ENCODE measurements at regions not wholly inside any gene's neighbourhood (a gene's known extent, or its start where the extent isn't known, plus 50 kb on each side); places are given as distances from the start of the nearest gene placed in this dataset.
"Not testable (repeated sequence)": the region's sequence is repeated elsewhere in the genome, so short reads cannot be mapped to it uniquely, and the experiment has no call there.

GRCh38 chr11:3583476-3583875 is 58.3 kb downstream of the ART5 start:
- H3K79me2 ChIP-seq (ENCODE audit: insufficient read depth, low read length); H2AFZ ChIP-seq (ENCODE audit: low read depth, low read length, severe bottlenecking); H3K9me2 ChIP-seq (replicated peaks; ENCODE audit: insufficient read depth, low read length); H3K4me3 ChIP-seq (ENCODE audit: insufficient read depth, low read length, poor library complexity, severe bottlenecking); H3F3A ChIP-seq (ENCODE audit: insufficient read depth); H3K4me2 ChIP-seq (ENCODE audit: low read depth, low read length, poor library complexity, severe bottlenecking); H3K9ac ChIP-seq (ENCODE audit: low read length); H3K9me3 ChIP-seq (ENCODE audit: insufficient read depth, low read length); H3K27me3 ChIP-seq (ENCODE audit: low read length); H3K36me3 ChIP-seq (ENCODE audit: low read length); H4K20me1 ChIP-seq (ENCODE audit: low read depth, low read length); H3K27ac ChIP-seq (ENCODE audit: low read depth, low read length): not testable (repeated sequence)

- H3F3A ChIP-seq (ENCODE audit: insufficient read depth); H3K9me2 ChIP-seq (replicated peaks; ENCODE audit: insufficient read depth, low read length); H3K9me3 ChIP-seq (ENCODE audit: insufficient read depth, low read length); H2AFZ ChIP-seq (ENCODE audit: low read depth, low read length, severe bottlenecking); H3K4me2 ChIP-seq (ENCODE audit: low read depth, low read length, poor library complexity, severe bottlenecking); H4K20me1 ChIP-seq (ENCODE audit: low read depth, low read length); H3K79me2 ChIP-seq (ENCODE audit: insufficient read depth, low read length); H3K27ac ChIP-seq (ENCODE audit: low read depth, low read length); H3K36me3 ChIP-seq (ENCODE audit: low read length); H3K27me3 ChIP-seq (ENCODE audit: low read length); H3K4me3 ChIP-seq (ENCODE audit: insufficient read depth, low read length, poor library complexity, severe bottlenecking); H3K9ac ChIP-seq (ENCODE audit: low read length): not testable (repeated sequence)
Observed at GRCh38 chr11:3581389-3581725, 60.4 kb downstream of the ART5 start.

- H3K79me2 ChIP-seq (ENCODE audit: insufficient read depth, low read length); H3F3A ChIP-seq (ENCODE audit: insufficient read depth); H4K20me1 ChIP-seq (ENCODE audit: low read depth, low read length); H3K9me2 ChIP-seq (replicated peaks; ENCODE audit: insufficient read depth, low read length); H3K36me3 ChIP-seq (ENCODE audit: low read length); H3K27me3 ChIP-seq (ENCODE audit: low read length); H3K9ac ChIP-seq (ENCODE audit: low read length); H3K4me3 ChIP-seq (ENCODE audit: insufficient read depth, low read length, poor library complexity, severe bottlenecking); H3K27ac ChIP-seq (ENCODE audit: low read depth, low read length); H3K9me3 ChIP-seq (ENCODE audit: insufficient read depth, low read length); H2AFZ ChIP-seq (ENCODE audit: low read depth, low read length, severe bottlenecking): not testable (repeated sequence)
- TF ChIP-seq CTCF (IDR thresholded peaks at IDR 0.05; ENCODE audit: insufficient read depth, low read length, poor library complexity, severe bottlenecking): peak; percentile 45
- peak overlapping the region; percentile 33 for H3K4me2 ChIP-seq (ENCODE audit: low read depth, low read length, poor library complexity, severe bottlenecking)
Observed at GRCh38 chr11:3580487-3581388, 61.1 kb downstream of the ART5 start.

GRCh38 chr11:3579600-3580459 is 62.0 kb downstream of the ART5 start:
- not testable (repeated sequence) for H3K27me3 ChIP-seq (ENCODE audit: low read length)

GRCh38 chr11:3576066-3576604 is 65.7 kb downstream of the ART5 start:
- not testable (repeated sequence) for H3K4me3 ChIP-seq (ENCODE audit: insufficient read depth, low read length, poor library complexity, severe bottlenecking); H3K79me2 ChIP-seq (ENCODE audit: insufficient read depth, low read length); H4K20me1 ChIP-seq (ENCODE audit: low read depth, low read length); H3K9ac ChIP-seq (ENCODE audit: low read length); H3F3A ChIP-seq (ENCODE audit: insufficient read depth); H3K4me2 ChIP-seq (ENCODE audit: low read depth, low read length, poor library complexity, severe bottlenecking); H3K9me3 ChIP-seq (ENCODE audit: insufficient read depth, low read length); H3K27ac ChIP-seq (ENCODE audit: low read depth, low read length); H3K27me3 ChIP-seq (ENCODE audit: low read length); H2AFZ ChIP-seq (ENCODE audit: low read depth, low read length, severe bottlenecking); H3K36me3 ChIP-seq (ENCODE audit: low read length); H3K9me2 ChIP-seq (replicated peaks; ENCODE audit: insufficient read depth, low read length)

More at GRCh38 chr11:3579600-3580459, 62.0 kb downstream of the ART5 start:
- H3K9ac ChIP-seq (ENCODE audit: low read length); H4K20me1 ChIP-seq (ENCODE audit: low read depth, low read length); H3K27ac ChIP-seq (ENCODE audit: low read depth, low read length); H3K4me2 ChIP-seq (ENCODE audit: low read depth, low read length, poor library complexity, severe bottlenecking); H3K4me3 ChIP-seq (ENCODE audit: insufficient read depth, low read length, poor library complexity, severe bottlenecking); H3F3A ChIP-seq (ENCODE audit: insufficient read depth); H3K79me2 ChIP-seq (ENCODE audit: insufficient read depth, low read length); H2AFZ ChIP-seq (ENCODE audit: low read depth, low read length, severe bottlenecking); H3K36me3 ChIP-seq (ENCODE audit: low read length); H3K9me2 ChIP-seq (replicated peaks; ENCODE audit: insufficient read depth, low read length); H3K9me3 ChIP-seq (ENCODE audit: insufficient read depth, low read length): not testable (repeated sequence)

GRCh38 chr11:3572976-3573647 is 68.7 kb downstream of the ART5 start:
- not testable (repeated sequence) for H3K27me3 ChIP-seq (ENCODE audit: low read length); H3K36me3 ChIP-seq (ENCODE audit: low read length); H3K9ac ChIP-seq (ENCODE audit: low read length); H3K27ac ChIP-seq (ENCODE audit: low read depth, low read length); H4K20me1 ChIP-seq (ENCODE audit: low read depth, low read length); H3K79me2 ChIP-seq (ENCODE audit: insufficient read depth, low read length); H3K9me3 ChIP-seq (ENCODE audit: insufficient read depth, low read length); H3K9me2 ChIP-seq (replicated peaks; ENCODE audit: insufficient read depth, low read length); H3F3A ChIP-seq (ENCODE audit: insufficient read depth); H3K4me2 ChIP-seq (ENCODE audit: low read depth, low read length, poor library complexity, severe bottlenecking); H2AFZ ChIP-seq (ENCODE audit: low read depth, low read length, severe bottlenecking); H3K4me3 ChIP-seq (ENCODE audit: insufficient read depth, low read length, poor library complexity, severe bottlenecking)

- H3K9ac ChIP-seq (ENCODE audit: low read length); H3K79me2 ChIP-seq (ENCODE audit: insufficient read depth, low read length); H3K27ac ChIP-seq (ENCODE audit: low read depth, low read length); H3K4me2 ChIP-seq (ENCODE audit: low read depth, low read length, poor library complexity, severe bottlenecking); H3K9me2 ChIP-seq (replicated peaks; ENCODE audit: insufficient read depth, low read length); H3K36me3 ChIP-seq (ENCODE audit: low read length); H4K20me1 ChIP-seq (ENCODE audit: low read depth, low read length); H2AFZ ChIP-seq (ENCODE audit: low read depth, low read length, severe bottlenecking); H3F3A ChIP-seq (ENCODE audit: insufficient read depth); H3K27me3 ChIP-seq (ENCODE audit: low read length); H3K4me3 ChIP-seq (ENCODE audit: insufficient read depth, low read length, poor library complexity, severe bottlenecking); H3K9me3 ChIP-seq (ENCODE audit: insufficient read depth, low read length): not testable (repeated sequence)
Observed at GRCh38 chr11:3571752-3572151, 70.0 kb downstream of the ART5 start.

All from SU-DHL-6 (cell line).